ENCODE measurements at regions not wholly inside any gene's neighbourhood (a gene's known extent, or its start where the extent isn't known, plus 50 kb on each side); places are given as distances from the start of the nearest gene placed in this dataset.

- Histone ChIP-seq H3K9me3 (ENCODE audit: control insufficient read depth, insufficient read depth, low read length) (no peaks in the 10 kb centered on the region), H3K4me1 (ENCODE audit: insufficient read depth, low read length) (peaks cover 16% of the 10 kb centered on the region), H3K36me3 (ENCODE audit: insufficient read depth, low read length) (no peaks in the 10 kb centered on the region), H3K9ac (ENCODE audit: low read depth, low read length) (no peak overlapping the region)
These were observed 156.5 kb upstream of the MYL2 start for GRCh38 chr12:111076611-111077451.

- H3K36me3 ChIP-seq (ENCODE audit: insufficient read depth, low read length) = no peaks in the 10 kb centered on the region
- peaks cover 16% of the 10 kb centered on the region for H3K4me1 ChIP-seq (ENCODE audit: insufficient read depth, low read length)
- H3K9me3 ChIP-seq (ENCODE audit: control insufficient read depth, insufficient read depth, low read length) = no peaks in the 10 kb centered on the region
- no peak overlapping the region for H3K9ac ChIP-seq (ENCODE audit: low read depth, low read length)
These were observed 155.8 kb upstream of the MYL2 start for GRCh38 chr12:111076199-111076598.

- Histone ChIP-seq H3K36me3 (ENCODE audit: insufficient read depth, low read length) (no peaks in the 10 kb centered on the region), H3K4me1 (ENCODE audit: insufficient read depth, low read length) (peaks cover 16% of the 10 kb centered on the region), H3K9me3 (ENCODE audit: control insufficient read depth, insufficient read depth, low read length) (no peaks in the 10 kb centered on the region), H3K9ac (ENCODE audit: low read depth, low read length) (no peak overlapping the region)
These were observed 154.6 kb upstream of the MYL2 start for GRCh38 chr12:111074965-111075364.

- Histone ChIP-seq H3K9ac (ENCODE audit: low read depth, low read length) (no peak overlapping the region), H3K4me1 (ENCODE audit: insufficient read depth, low read length) (peaks cover 16% of the 10 kb centered on the region), H3K9me3 (ENCODE audit: control insufficient read depth, insufficient read depth, low read length) (no peaks in the 10 kb centered on the region), H3K36me3 (ENCODE audit: insufficient read depth, low read length) (no peaks in the 10 kb centered on the region)
These were observed 154.2 kb upstream of the MYL2 start for GRCh38 chr12:111074559-111074958.

GRCh38 chr12:111073370-111073769 lies 153.0 kb upstream of the MYL2 start:
- Histone ChIP-seq H3K9me3 (ENCODE audit: control insufficient read depth, insufficient read depth, low read length) (no peaks in the 10 kb centered on the region), H3K9ac (ENCODE audit: low read depth, low read length) (no peak overlapping the region), H3K4me1 (ENCODE audit: insufficient read depth, low read length) (peaks cover 16% of the 10 kb centered on the region), H3K36me3 (ENCODE audit: insufficient read depth, low read length) (no peaks in the 10 kb centered on the region)

- Histone ChIP-seq H3K9ac (ENCODE audit: low read depth, low read length) (no peak overlapping the region), H3K36me3 (ENCODE audit: insufficient read depth, low read length) (no peaks in the 10 kb centered on the region), H3K9me3 (ENCODE audit: control insufficient read depth, insufficient read depth, low read length) (no peaks in the 10 kb centered on the region), H3K4me1 (ENCODE audit: insufficient read depth, low read length) (peaks cover 16% of the 10 kb centered on the region)
These were observed 151.9 kb upstream of the MYL2 start for GRCh38 chr12:111072299-111072698.

GRCh38 chr12:111069886-111070285 lies 149.5 kb upstream of the MYL2 start:
- peaks cover 16% of the 10 kb centered on the region for H3K4me1 ChIP-seq (ENCODE audit: insufficient read depth, low read length)
- no peak overlapping the region for H3K9ac ChIP-seq (ENCODE audit: low read depth, low read length)
- no peaks in the 10 kb centered on the region for H3K9me3 ChIP-seq (ENCODE audit: control insufficient read depth, insufficient read depth, low read length)
- no peaks in the 10 kb centered on the region for H3K36me3 ChIP-seq (ENCODE audit: insufficient read depth, low read length)

- Histone ChIP-seq H3K9me3 (ENCODE audit: control insufficient read depth, insufficient read depth, low read length) (no peaks in the 10 kb centered on the region), H3K4me1 (ENCODE audit: insufficient read depth, low read length) (peaks cover 8% of the 10 kb centered on the region), H3K36me3 (ENCODE audit: insufficient read depth, low read length) (no peaks in the 10 kb centered on the region), H3K9ac (ENCODE audit: low read depth, low read length) (no peak overlapping the region)
These were observed 147.9 kb upstream of the MYL2 start for GRCh38 chr12:111068290-111068689.

- H3K4me1 ChIP-seq (ENCODE audit: insufficient read depth, low read length) = peaks cover 5% of the 10 kb centered on the region
- H3K36me3 ChIP-seq (ENCODE audit: insufficient read depth, low read length) = no peaks in the 10 kb centered on the region
- H3K9ac ChIP-seq (ENCODE audit: low read depth, low read length) = no peak overlapping the region
- no peaks in the 10 kb centered on the region for H3K9me3 ChIP-seq (ENCODE audit: control insufficient read depth, insufficient read depth, low read length)
These were observed 147.1 kb upstream of the MYL2 start for GRCh38 chr12:111067498-111067897.

GRCh38 chr12:111066744-111067437 lies 146.5 kb upstream of the MYL2 start:
- no peak overlapping the region for H3K9ac ChIP-seq (ENCODE audit: low read depth, low read length)
- H3K4me1 ChIP-seq (ENCODE audit: insufficient read depth, low read length) = no peaks in the 10 kb centered on the region; the same call in 1 of the 2 replicates
- H3K9me3 ChIP-seq (ENCODE audit: control insufficient read depth, insufficient read depth, low read length) = no peaks in the 10 kb centered on the region
- no peaks in the 10 kb centered on the region for H3K36me3 ChIP-seq (ENCODE audit: insufficient read depth, low read length)

- Histone ChIP-seq H3K9me3 (ENCODE audit: control insufficient read depth, insufficient read depth, low read length) (no peaks in the 10 kb centered on the region), H3K9ac (ENCODE audit: low read depth, low read length) (no peak overlapping the region), H3K4me1 (ENCODE audit: insufficient read depth, low read length) (peaks cover 8% of the 10 kb centered on the region; the same call in 1 of the 2 replicates), H3K36me3 (ENCODE audit: insufficient read depth, low read length) (no peaks in the 10 kb centered on the region)
These were observed 144.6 kb upstream of the MYL2 start for GRCh38 chr12:111064982-111065381.

- H3K9me3 ChIP-seq (ENCODE audit: control insufficient read depth, insufficient read depth, low read length) = no peaks in the 10 kb centered on the region
- H3K36me3 ChIP-seq (ENCODE audit: insufficient read depth, low read length) = no peaks in the 10 kb centered on the region
- no peak overlapping the region for H3K9ac ChIP-seq (ENCODE audit: low read depth, low read length)
- H3K4me1 ChIP-seq (ENCODE audit: insufficient read depth, low read length) = peaks cover 8% of the 10 kb centered on the region; the same call in 1 of the 2 replicates
These were observed 143.8 kb upstream of the MYL2 start for GRCh38 chr12:111064154-111064553.

GRCh38 chr12:111063295-111064026 lies 143.1 kb upstream of the MYL2 start:
- H3K36me3 ChIP-seq (ENCODE audit: insufficient read depth, low read length) = no peaks in the 10 kb centered on the region
- H3K9ac ChIP-seq (ENCODE audit: low read depth, low read length) = no peak overlapping the region
- no peaks in the 10 kb centered on the region for H3K9me3 ChIP-seq (ENCODE audit: control insufficient read depth, insufficient read depth, low read length)
- peaks cover 8% of the 10 kb centered on the region; the same call in 1 of the 2 replicates for H3K4me1 ChIP-seq (ENCODE audit: insufficient read depth, low read length)

GRCh38 chr12:111057701-111058425 lies 137.5 kb upstream of the MYL2 start:
- Histone ChIP-seq H3K9me3 (ENCODE audit: control insufficient read depth, insufficient read depth, low read length) (no peaks in the 10 kb centered on the region), H3K9ac (ENCODE audit: low read depth, low read length) (no peak overlapping the region), H3K4me1 (ENCODE audit: insufficient read depth, low read length) (peaks cover 21% of the 10 kb centered on the region), H3K36me3 (ENCODE audit: insufficient read depth, low read length) (no peaks in the 10 kb centered on the region)

All from ES-I3 (cell line).